CD4-positive, alpha-beta T cell (primary cell): ENCODE measurements at regions not wholly inside any gene's neighbourhood (a gene's known extent, or its start where the extent isn't known, plus 50 kb on each side); places are given as distances from the start of the nearest gene placed in this dataset.

Experiments
- ATAC-seq: fragments of 200-7000 bp; cut with Tn5 transposase; one replicate; pipeline ENCODE4 v1.10.0; 2022; ENCODE audit warnings: mild to moderate bottlenecking; ENCODE audit not compliant: poor library complexity
- CTCF ChIA-PET: fragments of 350-600 bp; sonication (Branson Sonifier 250); formaldehyde crosslinking; loops from one replicate; lab custom pipeline; 2021; ENCODE audit warnings: antibody characterized with exemption, inconsistent platforms; lab: Charles Lee
- POLR2A ChIA-PET: fragments of 350-600 bp; sonication (Branson Sonifier 250); formaldehyde crosslinking; loops from one replicate; lab custom pipeline; 2021; ENCODE audit warnings: antibody characterized with exemption, inconsistent platforms; lab: Charles Lee
- DNase-seq, 14 experiments: peaks; one replicate each; pipeline ENCODE4 v3.0.0-alpha.2; 2013 to 2020; ENCODE audit warnings: mixed read lengths in 2 of 14
- H3K27ac ChIP-seq, 2 donors: one replicate each; pipeline versions ENCODE4 v1.5.1 to v1.7.0; 2013; ENCODE audit warnings: low read length in 2 of 2, low read depth in 1 of 2, mild to moderate bottlenecking in 1 of 2
- H3K27me3 ChIP-seq, 2 experiments: 1 replicate in 1 of 2; 2 replicates in 1 of 2; pipeline versions ENCODE4 v1.6.1 to v1.7.0; 2013; ENCODE audit warnings: low read length in 2 of 2, control low read depth in 1 of 2, mild to moderate bottlenecking in 1 of 2, moderate library complexity in 1 of 2; ENCODE audit not compliant: insufficient read depth in 2 of 2, control insufficient read depth in 1 of 2
- H3K36me3 ChIP-seq: one replicate; pipeline ENCODE4 v1.6.1; 2013; ENCODE audit warnings: low read length, control low read depth; ENCODE audit not compliant: insufficient read depth
- H3K4me1 ChIP-seq: one replicate; pipeline ENCODE4 v1.6.1; 2013; ENCODE audit warnings: low read length, control low read depth; ENCODE audit not compliant: insufficient read depth
- H3K4me3 ChIP-seq: one replicate; pipeline ENCODE4 v1.5.1; 2013; ENCODE audit warnings: mild to moderate bottlenecking, low read length, moderate library complexity
- H3K9me3 ChIP-seq, 2 experiments: 1 replicate in 1 of 2; 2 replicates in 1 of 2; pipeline versions ENCODE4 v1.6.1 to v1.7.0; 2013; ENCODE audit warnings: low read length in 2 of 2, mild to moderate bottlenecking in 2 of 2, control low read depth in 1 of 2, moderate library complexity in 1 of 2; ENCODE audit not compliant: control insufficient read depth in 1 of 2, insufficient read depth in 1 of 2
- H3K27ac Mint-ChIP-seq: one replicate; pipeline ENCODE4 v1.8.0; 2020; ENCODE audit warnings: mixed read lengths
- H3K27me3 Mint-ChIP-seq: one replicate; pipeline ENCODE4 v1.8.0; 2021; ENCODE audit warnings: mixed read lengths
- H3K36me3 Mint-ChIP-seq: one replicate; pipeline ENCODE4 v1.8.0; 2021; ENCODE audit warnings: low read depth, mixed read lengths
- H3K4me1 Mint-ChIP-seq: one replicate; pipeline ENCODE4 v1.8.0; 2021; ENCODE audit warnings: low read depth, mixed read lengths
- H3K4me3 Mint-ChIP-seq: one replicate; pipeline ENCODE4 v1.8.0; 2020; ENCODE audit warnings: mild to moderate bottlenecking, mixed read lengths
- H3K9me3 Mint-ChIP-seq: one replicate; pipeline ENCODE4 v1.8.0; 2020; ENCODE audit warnings: mixed read lengths
- CTCF ChIP-seq: fragments of 200-600 bp; IDR thresholded peaks from one replicate; pipeline ENCODE4 v1.8.0; 2022; ENCODE audit warnings: antibody characterized with exemption, mild to moderate bottlenecking
- intact Hi-C, 2 experiments: fragments of 100-400 bp; cut with DNase I in 1 of 2; cut with micrococcal nuclease in 1 of 2; formaldehyde crosslinking; loops; one replicate each; pipeline versions ENCODE4 v1.15.1 to v1.9.0; 2023 to 2025; cut with DNase I, micrococcal nuclease

- DNase-seq: no peak
- Histone ChIP-seq H3K36me3 (no peaks in the 10 kb centered on the region), H3K27ac (no peak overlapping the region), H3K4me3 (no peak overlapping the region), H3K4me1 (no peaks in the 10 kb centered on the region), H3K9me3 (peaks cover 0 to 4% of the 10 kb centered on the region in 2 experiments), H3K27me3 (no peaks in the 10 kb centered on the region)
- Mint-ChIP-seq H3K27me3 (peaks cover 12% of the 10 kb centered on the region), H3K4me1 (no peaks in the 10 kb centered on the region), H3K9me3 (peaks cover 4% of the 10 kb centered on the region), H3K4me3 (no peak overlapping the region), H3K36me3 (no peaks in the 10 kb centered on the region), H3K27ac (no peak overlapping the region)
- intact Hi-C loops: no loop called here
- no peak for ATAC-seq
- TF ChIP-seq CTCF: no peak
- ChIA-PET CTCF (no interaction called here), POLR2A (no interaction called here)
Measured at GRCh38 chr5:175012267-175012666, 287.9 kb downstream of the MSX2 start.

GRCh38 chr5:175003531-175003930 is 279.1 kb downstream of the MSX2 start:
- DNase-seq (no peak), ATAC-seq (no peak)
- Histone ChIP-seq H3K4me1 (peaks cover 4% of the 10 kb centered on the region), H3K27me3 (peaks cover 0 to 6% of the 10 kb centered on the region in 2 experiments), H3K27ac (no peak overlapping the region), H3K9me3 (peaks cover 0 to 19% of the 10 kb centered on the region in 2 experiments), H3K4me3 (no peak overlapping the region), H3K36me3 (no peaks in the 10 kb centered on the region)
- intact Hi-C loops: no loop called here
- Mint-ChIP-seq H3K4me1 (peaks cover 4% of the 10 kb centered on the region), H3K27me3 (peaks cover 27% of the 10 kb centered on the region), H3K9me3 (peaks cover 8% of the 10 kb centered on the region), H3K27ac (no peak overlapping the region), H3K36me3 (no peaks in the 10 kb centered on the region), H3K4me3 (no peak overlapping the region)
- POLR2A ChIA-PET: no interaction called here
- TF ChIP-seq CTCF: no peak
- CTCF ChIA-PET: no interaction called here

- DNase-seq (no peak), ATAC-seq (no peak)
- intact Hi-C loops: no loop called here
- no peaks in the 10 kb centered on the region for H3K36me3 ChIP-seq
- no peak for TF ChIP-seq CTCF
- POLR2A ChIA-PET: no interaction called here
- H3K4me1 ChIP-seq: peaks cover 7% of the 10 kb centered on the region
- H3K27me3 ChIP-seq: peaks cover 0 to 6% of the 10 kb centered on the region in 2 experiments
- H3K27me3 Mint-ChIP-seq: peaks cover 24% of the 10 kb centered on the region
- peaks cover 0 to 20% of the 10 kb centered on the region in 2 experiments for H3K9me3 ChIP-seq
- no peak overlapping the region for H3K4me3 Mint-ChIP-seq
- no peak overlapping the region for H3K27ac ChIP-seq
- no peaks in the 10 kb centered on the region for H3K36me3 Mint-ChIP-seq
- CTCF ChIA-PET: no interaction called here
- peaks cover 10% of the 10 kb centered on the region for H3K9me3 Mint-ChIP-seq
- H3K4me1 Mint-ChIP-seq: peaks cover 17% of the 10 kb centered on the region
- no peak overlapping the region for H3K4me3 ChIP-seq
- no peak overlapping the region for H3K27ac Mint-ChIP-seq
Measured at GRCh38 chr5:175001876-175002645, 277.7 kb downstream of the MSX2 start.
